ENCODE measurements at regions not wholly inside any gene's neighbourhood (a gene's known extent, or its start where the extent isn't known, plus 50 kb on each side); places are given as distances from the start of the nearest gene placed in this dataset.
A peak's percentile ranks its signal among the peaks of the same experiment; 100 is the strongest.

GRCh38 chr2:71277536-71278103, 50.7 kb upstream of the PAIP2B start:
- Histone ChIP-seq H3K4me3 (ENCODE audit: low read depth in 1 of 2, low read length in 2 of 2) (peak overlapping the region in 1 of 2 donors; percentile 55), H3K27me3 (ENCODE audit: control insufficient read depth in 1 of 2, insufficient read depth in 2 of 2, low read length in 2 of 2) (no peaks in the 10 kb centered on the region), H3K9me3 (ENCODE audit: control insufficient read depth in 2 of 2, insufficient read depth in 1 of 2, low read depth in 1 of 2, low read length in 1 of 2) (peaks cover 0 to 3% of the 10 kb centered on the region in 2 donors), H3K27ac (ENCODE audit: low read depth in 2 of 2, low read length in 1 of 2) (no peak overlapping the region), H3K4me1 (ENCODE audit: control insufficient read depth in 2 of 2, insufficient read depth in 2 of 2, low read length in 1 of 2) (peaks cover 0 to 5% of the 10 kb centered on the region in 2 donors), H3K36me3 (ENCODE audit: control insufficient read depth in 2 of 2, insufficient read depth in 2 of 2, low read length in 1 of 2) (no peaks in the 10 kb centered on the region)
- 4 to 5% methylated on average over 18 of the region's 18 CpGs for WGBS, 2 donors

GRCh38 chr2:71277147-71277475, 50.2 kb upstream of the PAIP2B start:
- Histone ChIP-seq H3K4me1 (ENCODE audit: control insufficient read depth in 2 of 2, insufficient read depth in 2 of 2, low read length in 1 of 2) (peaks cover 0 to 5% of the 10 kb centered on the region in 2 donors), H3K27ac (ENCODE audit: low read depth in 2 of 2, low read length in 1 of 2) (peak overlapping the region; percentile 5 to 15), H3K27me3 (ENCODE audit: control insufficient read depth in 1 of 2, insufficient read depth in 2 of 2, low read length in 2 of 2) (no peaks in the 10 kb centered on the region), H3K4me3 (ENCODE audit: low read depth in 1 of 2, low read length in 2 of 2) (peak overlapping the region; percentile 55 to 62), H3K9me3 (ENCODE audit: control insufficient read depth in 2 of 2, insufficient read depth in 1 of 2, low read depth in 1 of 2, low read length in 1 of 2) (peaks cover 0 to 3% of the 10 kb centered on the region in 2 donors), H3K36me3 (ENCODE audit: control insufficient read depth in 2 of 2, insufficient read depth in 2 of 2, low read length in 1 of 2) (no peaks in the 10 kb centered on the region)
- WGBS, 2 donors: 1 to 3% methylated on average over 5 of the region's 5 CpGs

- Histone ChIP-seq H3K36me3 (ENCODE audit: control insufficient read depth in 2 of 2, insufficient read depth in 2 of 2, low read length in 1 of 2) (no peaks in the 10 kb centered on the region), H3K9me3 (ENCODE audit: control insufficient read depth in 2 of 2, insufficient read depth in 1 of 2, low read depth in 1 of 2, low read length in 1 of 2) (peaks cover 0 to 3% of the 10 kb centered on the region in 2 donors), H3K27me3 (ENCODE audit: control insufficient read depth in 1 of 2, insufficient read depth in 2 of 2, low read length in 2 of 2) (no peaks in the 10 kb centered on the region), H3K4me1 (ENCODE audit: control insufficient read depth in 2 of 2, insufficient read depth in 2 of 2, low read length in 1 of 2) (peaks cover 0 to 5% of the 10 kb centered on the region in 2 donors), H3K27ac (ENCODE audit: low read depth in 2 of 2, low read length in 1 of 2) (peak overlapping the region; percentile 5 to 15), H3K4me3 (ENCODE audit: low read depth in 1 of 2, low read length in 2 of 2) (peak overlapping the region; percentile 55 to 62)
- WGBS, 2 donors: 1% methylated on average over 84 to 93 of the region's 93 CpGs
Measured at GRCh38 chr2:71276311-71277146, 49.6 kb upstream of the PAIP2B start.
